ENCODE measurements at regions not wholly inside any gene's neighbourhood (a gene's known extent, or its start where the extent isn't known, plus 50 kb on each side); places are given as distances from the start of the nearest gene placed in this dataset.

DNA sequence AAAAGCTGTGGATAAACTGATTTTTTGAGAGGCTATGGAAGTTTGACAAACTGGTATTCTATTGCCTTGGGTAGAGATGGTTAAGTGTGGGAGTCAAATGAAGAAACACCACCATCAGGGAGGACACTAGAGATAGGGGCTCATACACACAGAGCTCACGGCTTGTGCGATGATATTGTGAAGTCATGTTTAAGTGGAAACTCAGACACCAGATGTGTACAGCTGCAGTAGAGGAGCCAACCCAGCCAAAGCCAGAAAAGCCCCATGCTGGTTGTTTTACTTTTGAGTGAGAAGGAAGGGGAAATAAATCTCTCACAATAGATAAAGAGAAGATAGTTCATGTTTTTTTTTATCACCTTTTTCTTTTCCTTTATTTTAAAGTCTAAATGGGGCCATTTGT lies 377.7 kb downstream of the DMRT2 start:
- DNase-seq (ENCODE audit: low read depth), result no peak
- TF ChIP-seq, protein P1, sequence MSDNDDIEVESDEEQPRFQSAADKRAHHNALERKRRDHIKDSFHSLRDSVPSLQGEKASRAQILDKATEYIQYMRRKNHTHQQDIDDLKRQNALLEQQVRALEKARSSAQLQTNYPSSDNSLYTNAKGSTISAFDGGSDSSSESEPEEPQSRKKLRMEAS (IDR thresholded peaks at IDR 0.05; ENCODE audit: low read depth, low read length), result no peak
- TF ChIP-seq MYC (IDR thresholded peaks at IDR 0.05; ENCODE audit: low read depth, low read length) (no peak), POLR2A (IDR thresholded peaks at IDR 0.05; ENCODE audit: extremely low read depth, insufficient read length) (no peak)
- no peak overlapping the region for H3K4me3 ChIP-seq (ENCODE audit: low read depth, low read length)

DNA sequence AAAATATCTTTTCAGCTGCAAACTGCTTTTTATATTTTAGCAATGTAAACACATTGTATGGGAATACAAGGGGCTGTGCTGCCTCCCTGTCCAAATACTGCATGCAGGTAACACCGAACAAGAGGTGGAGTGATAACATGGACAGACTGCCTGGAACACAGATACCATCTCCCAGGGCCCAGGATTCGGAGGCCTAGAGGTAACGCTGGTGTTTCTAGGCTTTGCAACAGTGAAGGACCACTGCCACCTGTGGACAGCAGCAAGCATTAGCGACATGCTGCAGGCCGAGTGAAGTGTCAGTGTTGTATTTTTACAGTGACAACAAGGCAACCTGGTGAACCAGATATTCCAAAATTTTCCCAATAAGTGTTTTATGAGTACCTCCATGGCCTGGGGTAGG lies 379.1 kb downstream of the DMRT2 start:
- TF ChIP-seq MYC (IDR thresholded peaks at IDR 0.05; ENCODE audit: low read depth, low read length) (no peak), POLR2A (IDR thresholded peaks at IDR 0.05; ENCODE audit: extremely low read depth, insufficient read length) (no peak)
- TF ChIP-seq, protein P1 (IDR thresholded peaks at IDR 0.05; ENCODE audit: low read depth, low read length), result no peak
- TF ChIP-seq, protein P2, sequence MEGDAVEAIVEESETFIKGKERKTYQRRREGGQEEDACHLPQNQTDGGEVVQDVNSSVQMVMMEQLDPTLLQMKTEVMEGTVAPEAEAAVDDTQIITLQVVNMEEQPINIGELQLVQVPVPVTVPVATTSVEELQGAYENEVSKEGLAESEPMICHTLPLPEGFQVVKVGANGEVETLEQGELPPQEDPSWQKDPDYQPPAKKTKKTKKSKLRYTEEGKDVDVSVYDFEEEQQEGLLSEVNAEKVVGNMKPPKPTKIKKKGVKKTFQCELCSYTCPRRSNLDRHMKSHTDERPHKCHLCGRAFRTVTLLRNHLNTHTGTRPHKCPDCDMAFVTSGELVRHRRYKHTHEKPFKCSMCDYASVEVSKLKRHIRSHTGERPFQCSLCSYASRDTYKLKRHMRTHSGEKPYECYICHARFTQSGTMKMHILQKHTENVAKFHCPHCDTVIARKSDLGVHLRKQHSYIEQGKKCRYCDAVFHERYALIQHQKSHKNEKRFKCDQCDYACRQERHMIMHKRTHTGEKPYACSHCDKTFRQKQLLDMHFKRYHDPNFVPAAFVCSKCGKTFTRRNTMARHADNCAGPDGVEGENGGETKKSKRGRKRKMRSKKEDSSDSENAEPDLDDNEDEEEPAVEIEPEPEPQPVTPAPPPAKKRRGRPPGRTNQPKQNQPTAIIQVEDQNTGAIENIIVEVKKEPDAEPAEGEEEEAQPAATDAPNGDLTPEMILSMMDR (IDR thresholded peaks at IDR 0.05; ENCODE audit: low read depth, low read length), result peak; percentile 52
- no peak overlapping the region for H3K4me3 ChIP-seq (ENCODE audit: low read depth, low read length)
- DNase-seq (ENCODE audit: low read depth), result peak; percentile 42

DNA sequence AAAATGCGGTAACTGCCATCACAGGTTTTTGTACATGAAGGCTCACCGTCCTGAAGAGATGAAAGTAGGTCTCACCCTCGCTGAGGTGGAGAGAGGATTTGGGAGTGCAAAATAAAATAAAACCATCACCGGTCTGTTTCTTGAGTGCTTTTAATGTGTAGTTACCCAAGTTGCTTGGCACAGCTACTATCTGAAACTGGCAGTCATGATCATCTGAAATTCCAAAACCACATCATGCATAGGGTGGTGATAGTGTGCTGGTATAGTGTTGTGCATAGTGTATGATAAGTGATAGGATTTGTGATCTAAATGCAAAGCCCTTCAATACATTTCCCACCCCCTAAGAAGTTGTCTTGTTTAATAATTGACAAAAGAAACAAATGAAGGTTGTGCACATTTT lies 381.3 kb downstream of the DMRT2 start:
- no peak overlapping the region for H3K4me3 ChIP-seq (ENCODE audit: low read depth, low read length)
- no peak for DNase-seq (ENCODE audit: low read depth)
- TF ChIP-seq, protein P1 (IDR thresholded peaks at IDR 0.05; ENCODE audit: low read depth, low read length), result no peak
- TF ChIP-seq, protein P2 (IDR thresholded peaks at IDR 0.05; ENCODE audit: low read depth, low read length), result no peak
- TF ChIP-seq MYC (IDR thresholded peaks at IDR 0.05; ENCODE audit: low read depth, low read length), result no peak
- TF ChIP-seq POLR2A (IDR thresholded peaks at IDR 0.05; ENCODE audit: extremely low read depth, insufficient read length), result no peak

- no peak for DNase-seq (ENCODE audit: low read depth)
- TF ChIP-seq POLR2A (IDR thresholded peaks at IDR 0.05; ENCODE audit: extremely low read depth, insufficient read length), result no peak
- no peak for TF ChIP-seq MYC (IDR thresholded peaks at IDR 0.05; ENCODE audit: low read depth, low read length)
- TF ChIP-seq, protein P1 (IDR thresholded peaks at IDR 0.05; ENCODE audit: low read depth, low read length), result no peak
- TF ChIP-seq, protein P2 (IDR thresholded peaks at IDR 0.05; ENCODE audit: low read depth, low read length), result no peak
- H3K4me3 ChIP-seq (ENCODE audit: low read depth, low read length), result no peak overlapping the region
Measured at GRCh38 chr9:1434052-1434767, 384.1 kb downstream of the DMRT2 start.

DNA sequence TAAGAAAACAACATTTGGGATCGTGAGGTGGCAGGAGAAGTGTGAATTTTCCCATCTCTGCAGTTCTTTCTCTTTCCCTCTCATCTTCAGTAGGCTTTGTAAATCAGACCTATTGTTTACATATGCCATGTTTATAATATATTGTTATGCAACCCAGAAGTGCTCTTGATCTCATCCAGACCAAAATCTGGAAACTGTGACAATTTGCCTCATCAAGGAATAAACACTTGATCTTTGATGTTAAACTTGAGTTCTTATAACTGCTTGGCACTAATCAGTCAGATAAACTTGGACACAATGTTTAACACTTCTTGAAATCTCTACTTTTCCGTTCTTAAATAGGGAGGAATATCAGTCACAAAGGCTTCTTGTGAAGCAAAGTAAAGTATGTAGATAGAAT lies 384.7 kb downstream of the DMRT2 start:
- TF ChIP-seq POLR2A (IDR thresholded peaks at IDR 0.05; ENCODE audit: extremely low read depth, insufficient read length), result no peak
- TF ChIP-seq, protein P2 (IDR thresholded peaks at IDR 0.05; ENCODE audit: low read depth, low read length), result no peak
- TF ChIP-seq, protein P1 (IDR thresholded peaks at IDR 0.05; ENCODE audit: low read depth, low read length), result no peak
- TF ChIP-seq MYC (IDR thresholded peaks at IDR 0.05; ENCODE audit: low read depth, low read length), result no peak
- no peak for DNase-seq (ENCODE audit: low read depth)
- H3K4me3 ChIP-seq (ENCODE audit: low read depth, low read length), result no peak overlapping the region

GRCh38 chr9:1440256-1440655 lies 390.1 kb downstream of the DMRT2 start:
- H3K4me3 ChIP-seq (ENCODE audit: low read depth, low read length), result no peak overlapping the region
- TF ChIP-seq, protein P2 (IDR thresholded peaks at IDR 0.05; ENCODE audit: low read depth, low read length), result no peak
- TF ChIP-seq, protein P1 (IDR thresholded peaks at IDR 0.05; ENCODE audit: low read depth, low read length), result no peak
- TF ChIP-seq MYC (IDR thresholded peaks at IDR 0.05; ENCODE audit: low read depth, low read length) (no peak), POLR2A (IDR thresholded peaks at IDR 0.05; ENCODE audit: extremely low read depth, insufficient read length) (no peak)
- no peak for DNase-seq (ENCODE audit: low read depth)

Data from NB4 (cell line).